CD14-positive monocyte (primary cell): ENCODE measurements at regions not wholly inside any gene's neighbourhood (a gene's known extent, or its start where the extent isn't known, plus 50 kb on each side); places are given as distances from the start of the nearest gene placed in this dataset.

Experiments
- DNase-seq, 3 donors: peaks; one replicate each; pipeline ENCODE4 v3.0.0-alpha.2; 2011 to 2022
- H2AFZ ChIP-seq: 2 replicates; pipeline ENCODE4 v1.6.0; 2012; ENCODE audit warnings: mild to moderate bottlenecking, low read depth, low read length, inconsistent platforms; ENCODE audit not compliant: insufficient read depth, poor library complexity, severe bottlenecking
- H3K27ac ChIP-seq, 2 donors: 1 replicate in 1 of 2; 2 replicates in 1 of 2; pipeline ENCODE4 v1.5.1; 2012 to 2013; ENCODE audit warnings: low read length in 2 of 2, control low read depth in 1 of 2, inconsistent platforms in 1 of 2, low read depth in 1 of 2, mild to moderate bottlenecking in 1 of 2
- H3K27me3 ChIP-seq, 2 donors: one replicate each; pipeline versions ENCODE4 v1.6.0 to v1.6.1; 2011 to 2013; ENCODE audit warnings: low read length in 2 of 2; ENCODE audit not compliant: control insufficient read depth in 2 of 2, insufficient read depth in 2 of 2
- H3K36me3 ChIP-seq, 2 donors: replicated peaks in 1 of 2; 1 replicate in 1 of 2; 2 replicates in 1 of 2; pipeline versions ENCODE4 v1.5.1 to v1.6.1; 2012 to 2013; ENCODE audit warnings: low read length in 2 of 2, control low read depth in 1 of 2, inconsistent platforms in 1 of 2, mild to moderate bottlenecking in 1 of 2; ENCODE audit not compliant: insufficient read depth in 2 of 2, control insufficient read depth in 1 of 2
- H3K4me1 ChIP-seq, 2 donors: 1 replicate in 1 of 2; 2 replicates in 1 of 2; pipeline versions ENCODE4 v1.5.1 to v1.6.1; 2012 to 2013; ENCODE audit warnings: low read length in 2 of 2, control low read depth in 1 of 2, inconsistent platforms in 1 of 2, mild to moderate bottlenecking in 1 of 2, moderate library complexity in 1 of 2; ENCODE audit not compliant: insufficient read depth in 2 of 2, control insufficient read depth in 1 of 2
- H3K4me2 ChIP-seq: replicated peaks from 2 replicates; pipeline ENCODE3; 2012; ENCODE audit warnings: low read length, moderate library complexity, mild to moderate bottlenecking; ENCODE audit not compliant: poor library complexity, severe bottlenecking; ENCODE audit errors: extremely low read depth
- H3K4me3 ChIP-seq, 3 experiments: fragments of 200-600 bp in 1 of 3; sonication (generic) in 1 of 3; replicated peaks in 1 of 3; 1 replicate in 2 of 3; 2 replicates in 1 of 3; pipeline ENCODE4 v1.5.1; 2011 to 2013; ENCODE audit warnings: low read length in 3 of 3, mild to moderate bottlenecking in 3 of 3, control low read depth in 2 of 3, low read depth in 2 of 3, inconsistent platforms in 1 of 3, moderate library complexity in 1 of 3
- H3K79me2 ChIP-seq: 2 replicates; pipeline ENCODE4 v1.6.0; 2012; ENCODE audit warnings: mild to moderate bottlenecking, control low read depth, inconsistent platforms, low read length, moderate library complexity; ENCODE audit not compliant: insufficient read depth
- H3K9ac ChIP-seq: 2 replicates; pipeline ENCODE4 v1.6.0; 2017; ENCODE audit warnings: low read length, mild to moderate bottlenecking; ENCODE audit not compliant: insufficient read depth, poor library complexity, severe bottlenecking
- H3K9me3 ChIP-seq, 2 donors: replicated peaks in 1 of 2; 1 replicate in 1 of 2; 2 replicates in 1 of 2; pipeline versions ENCODE4 v1.5.1 to v1.6.1; 2012 to 2013; ENCODE audit warnings: low read length in 2 of 2, control low read depth in 1 of 2; ENCODE audit not compliant: control insufficient read depth in 1 of 2, insufficient read depth in 1 of 2
- H4K20me1 ChIP-seq: 2 replicates; pipeline ENCODE4 v1.6.0; 2012; ENCODE audit warnings: mild to moderate bottlenecking, low read length, control low read depth, moderate library complexity; ENCODE audit not compliant: insufficient read depth
- H3K27ac Mint-ChIP-seq, 7 donors: one replicate each; pipeline ENCODE4 v1.8.0; 2020; ENCODE audit warnings: mild to moderate bottlenecking in 7 of 7, mixed read lengths in 7 of 7, moderate library complexity in 6 of 7, inconsistent platforms in 2 of 7
- H3K27me3 Mint-ChIP-seq, 3 donors: one replicate each; pipeline ENCODE4 v1.8.0; 2021 to 2022; ENCODE audit warnings: low read depth in 3 of 3, mild to moderate bottlenecking in 3 of 3, mixed read lengths in 3 of 3, moderate library complexity in 3 of 3, inconsistent platforms in 1 of 3
- H3K36me3 Mint-ChIP-seq, 2 donors: one replicate each; pipeline ENCODE4 v1.8.0; 2020; ENCODE audit warnings: mixed read lengths in 2 of 2, inconsistent platforms in 1 of 2, mild to moderate bottlenecking in 1 of 2
- H3K4me1 Mint-ChIP-seq: one replicate; pipeline ENCODE4 v1.8.0; 2020; ENCODE audit warnings: mild to moderate bottlenecking, mixed read lengths
- H3K4me3 Mint-ChIP-seq, 2 donors: one replicate each; pipeline ENCODE4 v1.8.0; 2020; ENCODE audit warnings: mild to moderate bottlenecking in 2 of 2, mixed read lengths in 2 of 2, moderate library complexity in 1 of 2
- H3K9me3 Mint-ChIP-seq, 7 donors: one replicate each; pipeline ENCODE4 v1.8.0; 2020 to 2022; ENCODE audit warnings: mixed read lengths in 7 of 7, mild to moderate bottlenecking in 6 of 7, moderate library complexity in 6 of 7, inconsistent platforms in 2 of 7
- CTCF ChIP-seq: fragments of 200-600 bp; IDR thresholded peaks from one replicate; pipeline ENCODE4 v1.8.0; 2022; ENCODE audit warnings: antibody characterized with exemption, mild to moderate bottlenecking
- WGBS: methylation state at CpG from one replicate; pipeline ENCODE4 v1.1.5; 2013; ENCODE audit warnings: missing lambda C conversion rate; ENCODE audit not compliant: insufficient coverage; 5-methylcytosine and 5-hydroxymethylcytosine counted together
- intact Hi-C, 2 donors: fragments of 100-400 bp; cut with micrococcal nuclease; formaldehyde crosslinking; loops; one replicate each; pipeline versions ENCODE4 v1.15.0 to v1.15.1; 2023

- H3K36me3 ChIP-seq, result no peaks in the 10 kb centered on the region
- no peaks in the 10 kb centered on the region for H3K27me3 Mint-ChIP-seq
- H3K9ac ChIP-seq, result no peak overlapping the region
- no peaks in the 10 kb centered on the region for H3K79me2 ChIP-seq
- peaks cover 0 to 6% (median under 1%) of the 10 kb centered on the region in 7 donors for H3K9me3 Mint-ChIP-seq
- no peak for DNase-seq
- H3K4me2 ChIP-seq, result no peak overlapping the region
- H3K9me3 ChIP-seq, result no peaks in the 10 kb centered on the region
- no peaks in the 10 kb centered on the region for H3K4me1 ChIP-seq
- H3K4me3 ChIP-seq, result no peak overlapping the region
- WGBS, result 87% methylated on average over 4 of the region's 5 CpGs
- H4K20me1 ChIP-seq, result no peaks in the 10 kb centered on the region
- no peak overlapping the region for H2AFZ ChIP-seq
- no peaks in the 10 kb centered on the region for H3K4me1 Mint-ChIP-seq
- H3K36me3 Mint-ChIP-seq, result no peaks in the 10 kb centered on the region
- H3K4me3 Mint-ChIP-seq, result no peak overlapping the region
- H3K27me3 ChIP-seq, result no peaks in the 10 kb centered on the region
- no peak overlapping the region for H3K27ac ChIP-seq
- no peak for TF ChIP-seq CTCF
- no peak overlapping the region for H3K27ac Mint-ChIP-seq
- intact Hi-C loops, result no loop called here
Observed at GRCh38 chr10:121332829-121333765, 265.1 kb downstream of the FGFR2 start.

DNA sequence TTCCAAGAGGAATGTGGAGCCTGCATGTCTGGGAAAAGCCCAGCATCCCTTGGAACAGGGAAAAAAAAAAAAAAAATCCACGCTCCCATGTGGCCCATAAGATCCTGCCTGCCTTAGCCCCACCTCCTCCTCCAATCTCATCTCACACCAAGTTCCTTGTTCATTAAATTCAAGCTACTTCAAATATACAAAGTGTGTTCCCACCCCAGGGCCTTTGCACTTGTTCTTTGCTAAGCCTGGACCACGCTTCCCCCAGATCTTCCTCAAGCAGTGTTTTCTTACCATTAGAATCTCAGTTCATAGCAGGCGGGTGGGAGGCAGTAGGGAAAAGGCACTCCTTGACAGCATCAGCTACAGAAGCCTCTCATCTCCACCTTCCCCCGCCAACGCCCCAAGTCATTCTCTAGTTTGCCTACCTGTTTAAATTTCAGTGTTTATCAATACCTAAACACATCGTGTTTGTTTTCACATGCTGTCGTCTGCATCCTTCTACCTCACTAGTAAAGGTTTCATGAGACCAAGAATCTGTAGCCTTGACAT is 262.8 kb downstream of the FGFR2 start:
- Mint-ChIP-seq H3K9me3 (peaks cover 0 to 3% (median 2%) of the 10 kb centered on the region in 7 donors), H3K36me3 (no peaks in the 10 kb centered on the region), H3K4me3 (no peak overlapping the region), H3K4me1 (no peaks in the 10 kb centered on the region), H3K27ac (no peak overlapping the region), H3K27me3 (peaks cover 0 to 3% (median 3%) of the 10 kb centered on the region in 3 donors)
- TF ChIP-seq CTCF, result no peak
- no peaks in the 10 kb centered on the region for H3K79me2 ChIP-seq
- intact Hi-C loops, result no loop called here
- WGBS, result 82% methylated on average over 4 of the region's 7 CpGs
- H3K27ac ChIP-seq, result no peak overlapping the region
- H3K9ac ChIP-seq, result no peak overlapping the region
- H3K4me3 ChIP-seq, result no peak overlapping the region
- H4K20me1 ChIP-seq, result no peaks in the 10 kb centered on the region
- DNase-seq, result no peak
- no peaks in the 10 kb centered on the region for H3K36me3 ChIP-seq
- no peaks in the 10 kb centered on the region for H3K27me3 ChIP-seq
- no peak overlapping the region for H3K4me2 ChIP-seq
- no peaks in the 10 kb centered on the region for H3K4me1 ChIP-seq
- H2AFZ ChIP-seq, result no peak overlapping the region
- H3K9me3 ChIP-seq, result no peaks in the 10 kb centered on the region
